ENCODE measurements at regions not wholly inside any gene's neighbourhood (a gene's known extent, or its start where the extent isn't known, plus 50 kb on each side); places are given as distances from the start of the nearest gene placed in this dataset.

- ATAC-seq (ENCODE audit: low FRiP score): peak; percentile 84
Observed at GRCh38 chr2:35989503-35989902, 366.1 kb upstream of the CRIM1 start.

GRCh38 chr2:35989040-35989439, 366.5 kb upstream of the CRIM1 start:
- no peak for TF ChIP-seq CTCF (IDR thresholded peaks at IDR 0.05)
- DNase-seq (ENCODE audit: low spot score) (no peak), ATAC-seq (ENCODE audit: low FRiP score) (no peak)

More at GRCh38 chr2:35989503-35989902, 366.1 kb upstream of the CRIM1 start:
- TF ChIP-seq CTCF (IDR thresholded peaks at IDR 0.05): no peak
- DNase-seq (ENCODE audit: low spot score): no peak

- TF ChIP-seq CTCF (IDR thresholded peaks at IDR 0.05): no peak
- no peak for ATAC-seq (ENCODE audit: low FRiP score)
Observed at GRCh38 chr2:35986871-35987270, 368.7 kb upstream of the CRIM1 start.

GRCh38 chr2:35978218-35978617, 377.4 kb upstream of the CRIM1 start:
- no peak for DNase-seq (ENCODE audit: low spot score)
- no peak for TF ChIP-seq CTCF (IDR thresholded peaks at IDR 0.05)
- ATAC-seq (ENCODE audit: low FRiP score): no peak

More at GRCh38 chr2:35986871-35987270, 368.7 kb upstream of the CRIM1 start:
- DNase-seq (ENCODE audit: low spot score): no peak

- no peak for TF ChIP-seq CTCF (IDR thresholded peaks at IDR 0.05)
- no peak for DNase-seq (ENCODE audit: low spot score)
- no peak for ATAC-seq (ENCODE audit: low FRiP score)
Observed at GRCh38 chr2:35976611-35977010, 379.0 kb upstream of the CRIM1 start.

GRCh38 chr2:35973737-35974132, 381.8 kb upstream of the CRIM1 start:
- no peak for DNase-seq (ENCODE audit: low spot score)
- no peak for TF ChIP-seq CTCF (IDR thresholded peaks at IDR 0.05)
- no peak for ATAC-seq (ENCODE audit: low FRiP score)

- DNase-seq (ENCODE audit: low spot score) (no peak), ATAC-seq (ENCODE audit: low FRiP score) (peak; percentile 70)
- no peak for TF ChIP-seq CTCF (IDR thresholded peaks at IDR 0.05)
Observed at GRCh38 chr2:35973132-35973736, 382.3 kb upstream of the CRIM1 start.

Data from omental fat pad (tissue), 3 donors.